Calu3 (cell line): ENCODE measurements at regions not wholly inside any gene's neighbourhood (a gene's known extent, or its start where the extent isn't known, plus 50 kb on each side); places are given as distances from the start of the nearest gene placed in this dataset.
"Not testable (repeated sequence)": the region's sequence is repeated elsewhere in the genome, so short reads cannot be mapped to it uniquely, and the experiment has no call there.

ENCODE experiments used
- BruUV-seq: library from RNA; stranded (reverse); fragments of 400-500 nt; replicated peaks from 2 replicates; lab custom pipeline; 2021; lab: Mats Ljungman, UMichigan
- CTCF ChIA-PET: fragments of 300-600 bp; sonication (Branson Sonifier 250); formaldehyde crosslinking; loops from one replicate; lab custom pipeline; 2022; ENCODE audit warnings: antibody characterized with exemption; lab: Charles Lee
- DNase-seq: peaks from one replicate; pipeline ENCODE4 v3.0.0; 2022
- H3K27ac Mint-ChIP-seq: one replicate; pipeline ENCODE4 v1.8.0; 2022; ENCODE audit warnings: mixed read lengths; ENCODE audit not compliant: unreplicated experiment
- H3K27me3 Mint-ChIP-seq: one replicate; pipeline ENCODE4 v1.8.0; 2022; ENCODE audit warnings: mixed read lengths; ENCODE audit not compliant: unreplicated experiment
- H3K36me3 Mint-ChIP-seq: one replicate; pipeline ENCODE4 v1.8.0; 2022; ENCODE audit warnings: mild to moderate bottlenecking, moderate library complexity, mixed read lengths; ENCODE audit not compliant: insufficient read depth, unreplicated experiment
- H3K4me1 Mint-ChIP-seq: one replicate; pipeline ENCODE4 v1.8.0; 2022; ENCODE audit warnings: mild to moderate bottlenecking, low read depth, mixed read lengths; ENCODE audit not compliant: unreplicated experiment
- H3K4me3 Mint-ChIP-seq: one replicate; pipeline ENCODE4 v1.8.0; 2022; ENCODE audit warnings: mild to moderate bottlenecking, low read depth, moderate library complexity, mixed read lengths; ENCODE audit not compliant: unreplicated experiment
- H3K9me3 Mint-ChIP-seq: one replicate; pipeline ENCODE4 v1.8.0; 2022; ENCODE audit warnings: low read depth, mixed read lengths; ENCODE audit not compliant: unreplicated experiment
- CTCF ChIP-seq: fragments of 200-600 bp; IDR thresholded peaks from one replicate; pipeline ENCODE4 v1.8.0; 2022; ENCODE audit warnings: antibody characterized with exemption; ENCODE audit not compliant: unreplicated experiment
- intact Hi-C: fragments of 100-400 bp; cut with micrococcal nuclease; formaldehyde crosslinking; loops from one replicate; pipeline ENCODE4 v1.10.0; 2022; ENCODE audit not compliant: unreplicated experiment

DNA sequence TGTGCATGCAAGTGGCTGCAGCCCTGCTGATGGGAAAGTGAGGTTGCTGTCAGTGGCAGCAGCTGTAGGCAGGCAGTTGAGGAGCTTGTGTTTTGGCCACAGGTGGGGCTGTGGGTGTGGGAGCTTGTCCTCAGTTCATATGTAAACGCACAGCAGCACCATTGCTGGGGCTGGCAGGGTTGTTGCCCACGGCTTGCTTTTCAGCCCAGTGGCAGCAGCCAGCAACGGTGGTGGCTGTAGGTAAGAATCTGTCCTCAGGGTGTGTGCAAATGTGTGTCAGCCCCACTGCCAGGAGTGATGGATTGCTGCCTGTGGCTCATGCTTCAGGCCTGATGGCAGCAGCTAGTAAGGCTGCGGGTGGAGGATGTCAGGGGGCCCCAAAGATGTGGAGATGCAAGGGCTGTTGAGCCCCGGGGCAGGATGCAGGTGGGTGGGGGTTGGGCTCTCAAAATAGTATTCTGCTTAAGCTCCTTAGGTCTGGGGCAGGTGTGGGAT, 141.3 kb upstream of the THUMPD2 start:
- no peak overlapping the region for H3K27ac Mint-ChIP-seq

GRCh38 chr2:39919511-39920306, 140.7 kb upstream of the THUMPD2 start:
- BruUV-seq = no TSS peak
- Mint-ChIP-seq H3K9me3 (no peaks in the 10 kb centered on the region), H3K4me1 (no peaks in the 10 kb centered on the region), H3K4me3 (no peak overlapping the region), H3K27ac (no peak overlapping the region), H3K36me3 (no peaks in the 10 kb centered on the region), H3K27me3 (no peaks in the 10 kb centered on the region)
- TF ChIP-seq CTCF = no peak
- no peak for DNase-seq
- CTCF ChIA-PET = no interaction called here
- intact Hi-C loops = loop anchor here (10.0 kb wide), 2 partner anchors 1775 to 1865 kb away; no protein-coding TSS in a partner anchor

More for the DNA sequence above, 141.3 kb upstream of the THUMPD2 start:
- CTCF ChIA-PET = no interaction called here
- no peaks in the 10 kb centered on the region for H3K27me3 Mint-ChIP-seq
- H3K36me3 Mint-ChIP-seq = no peaks in the 10 kb centered on the region
- DNase-seq = no peak
- H3K4me1 Mint-ChIP-seq = no peaks in the 10 kb centered on the region
- intact Hi-C loops = no loop called here
- no TSS peak for BruUV-seq
- no peak overlapping the region for H3K4me3 Mint-ChIP-seq
- no peak for TF ChIP-seq CTCF
- H3K9me3 Mint-ChIP-seq = no peaks in the 10 kb centered on the region

DNA sequence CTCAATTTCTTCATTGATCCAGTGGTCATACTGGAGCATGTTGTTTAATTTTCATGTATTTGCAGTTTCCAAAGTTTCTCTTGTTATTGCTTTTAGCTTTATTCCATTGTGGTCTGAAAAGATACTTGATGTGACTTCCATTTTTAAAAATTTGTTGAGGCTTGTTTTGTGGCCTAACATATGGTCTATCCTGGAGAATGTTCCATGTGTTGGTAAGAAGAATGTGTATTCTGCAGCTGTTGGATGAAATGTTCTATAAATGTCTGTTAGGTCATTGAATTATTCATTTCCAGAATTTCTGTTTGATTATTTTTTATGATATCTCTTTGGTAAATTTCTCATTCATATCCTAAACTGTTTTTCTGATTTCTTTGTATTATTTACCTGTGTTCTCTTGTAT, 139.8 kb upstream of the THUMPD2 start:
- Mint-ChIP-seq H3K4me3 (no peak overlapping the region), H3K27ac (no peak overlapping the region), H3K9me3 (no peaks in the 10 kb centered on the region), H3K4me1 (no peaks in the 10 kb centered on the region), H3K36me3 (no peaks in the 10 kb centered on the region), H3K27me3 (no peaks in the 10 kb centered on the region)
- DNase-seq = no peak
- BruUV-seq = no TSS peak
- intact Hi-C loops = loop anchor here (10.0 kb wide), 2 partner anchors 1776 to 1866 kb away; no protein-coding TSS in a partner anchor
- TF ChIP-seq CTCF = no peak
- CTCF ChIA-PET = no interaction called here

DNA sequence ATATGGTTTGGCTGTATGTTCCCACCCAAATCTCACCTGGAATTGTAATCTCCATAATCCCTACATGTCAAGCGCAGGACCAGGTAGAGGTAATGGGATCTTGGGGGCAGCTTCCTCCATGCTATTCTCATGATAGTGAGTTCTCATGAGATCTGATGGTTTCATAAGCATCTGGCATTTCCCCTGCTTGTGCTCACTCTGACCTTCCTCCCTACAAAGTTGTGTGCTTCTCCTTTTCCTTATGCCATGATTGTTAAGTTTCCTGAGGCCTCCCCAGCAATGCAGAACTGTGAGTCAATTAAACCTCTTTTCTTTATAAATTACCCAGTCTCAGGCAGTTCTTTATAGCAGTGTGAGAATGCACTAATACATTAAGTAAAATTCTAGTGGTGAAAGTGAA, 138.3 kb upstream of the THUMPD2 start:
- BruUV-seq, CTCF ChIA-PET, H3K4me3 Mint-ChIP-seq, H3K27me3 Mint-ChIP-seq, H3K36me3 Mint-ChIP-seq, H3K4me1 Mint-ChIP-seq, H3K27ac Mint-ChIP-seq, DNase-seq, H3K9me3 Mint-ChIP-seq: not testable (repeated sequence)
- intact Hi-C loops = loop anchor here (10.0 kb wide), 2 partner anchors 1777 to 1867 kb away; no protein-coding TSS in a partner anchor

GRCh38 chr2:39914949-39915348, 135.9 kb upstream of the THUMPD2 start:
- peaks cover 11% of the 10 kb centered on the region for H3K27me3 Mint-ChIP-seq

More at GRCh38 chr2:39914949-39915348, 135.9 kb upstream of the THUMPD2 start:
- CTCF ChIA-PET = no interaction called here
- H3K27ac Mint-ChIP-seq = no peak overlapping the region
- no peaks in the 10 kb centered on the region for H3K9me3 Mint-ChIP-seq
- no peaks in the 10 kb centered on the region for H3K36me3 Mint-ChIP-seq
- no peak for TF ChIP-seq CTCF
- intact Hi-C loops = loop anchor here (5.0 to 10.0 kb wide), 3 partner anchors 1487 to 1870 kb away; no protein-coding TSS in a partner anchor
- DNase-seq = no peak
- H3K4me3 Mint-ChIP-seq = no peak overlapping the region
- no peaks in the 10 kb centered on the region for H3K4me1 Mint-ChIP-seq
- BruUV-seq = no TSS peak
